ENCODE measurements at regions not wholly inside any gene's neighbourhood (a gene's known extent, or its start where the extent isn't known, plus 50 kb on each side); places are given as distances from the start of the nearest gene placed in this dataset.

DNA sequence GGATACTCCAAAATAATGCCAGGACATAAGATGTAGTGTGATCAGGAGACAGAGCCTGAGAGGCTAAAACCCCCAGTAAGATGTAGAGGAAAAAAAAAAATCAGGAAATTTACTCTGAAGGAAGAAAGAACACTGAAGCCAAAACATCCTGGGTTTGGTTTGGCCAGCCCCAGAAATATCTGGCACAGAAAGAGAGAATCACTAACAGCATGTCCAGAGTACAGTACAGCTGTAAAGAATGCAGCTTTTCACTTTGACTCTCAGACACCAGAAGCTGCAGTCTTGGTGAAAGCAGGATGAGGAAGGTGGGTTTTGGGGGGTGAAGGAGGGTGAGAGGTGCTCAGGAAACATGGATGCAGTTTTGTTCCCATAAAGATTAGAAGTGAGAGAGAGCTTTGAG lies 1577.7 kb upstream of the ACVR2A start:
- Histone ChIP-seq H3K23ac (ENCODE audit: insufficient read length, low read depth, low read length) (no peak overlapping the region), H3K79me2 (ENCODE audit: insufficient read depth, low read length) (no peaks in the 10 kb centered on the region), H4K8ac (replicated peaks; ENCODE audit: insufficient read length, low read depth, low read length) (no peak overlapping the region), H3K27ac (ENCODE audit: insufficient read length, low read depth, low read length) (no peak overlapping the region), H4K5ac (ENCODE audit: insufficient read length, low read depth, low read length) (no peak overlapping the region), H3K4me1 (ENCODE audit: insufficient read depth, low read length) (no peaks in the 10 kb centered on the region), H3T11ph (ENCODE audit: low read length) (no peak overlapping the region), H3K4me2 (ENCODE audit: insufficient read depth, insufficient read length, low read length) (no peak overlapping the region), H3K4ac (ENCODE audit: low read depth, low read length) (no peak overlapping the region), H3K56ac (ENCODE audit: insufficient read length, low read depth, low read length) (no peak overlapping the region), H3K14ac (ENCODE audit: insufficient read depth, low read length) (no peak overlapping the region), H2BK12ac (ENCODE audit: insufficient read length, low read depth, low read length) (no peak overlapping the region), H2BK15ac (ENCODE audit: low read depth, low read length) (no peak overlapping the region), H3K79me1 (ENCODE audit: insufficient read depth, low read depth, low read length, poor library complexity, severe bottlenecking) (no peaks in the 10 kb centered on the region), H2BK5ac (ENCODE audit: insufficient read length, low read length) (no peak overlapping the region), H3K9me3 (ENCODE audit: control insufficient read depth, low read depth, low read length) (no peaks in the 10 kb centered on the region), H4K91ac (ENCODE audit: insufficient read length, low read depth, low read length) (no peak overlapping the region), H3K27me3 (ENCODE audit: insufficient read depth, low read length) (no peaks in the 10 kb centered on the region), H4K20me1 (ENCODE audit: control insufficient read depth, insufficient read depth, insufficient read length) (no peaks in the 10 kb centered on the region), H2AK5ac (ENCODE audit: insufficient read length, low read length) (no peak overlapping the region), H3K18ac (ENCODE audit: insufficient read length, low read depth, low read length) (no peak overlapping the region), H2BK120ac (ENCODE audit: low read depth, low read length, poor library complexity, severe bottlenecking) (no peak overlapping the region), H3K23me2 (ENCODE audit: insufficient read length, low read depth, low read length, poor library complexity, severe bottlenecking) (no peaks in the 10 kb centered on the region), H2AFZ (ENCODE audit: low read length) (no peak overlapping the region), H2BK20ac (ENCODE audit: low read depth, low read length, poor library complexity, severe bottlenecking) (no peak overlapping the region), H3K9ac (ENCODE audit: extremely low read depth, insufficient read length, low read length) (no peak overlapping the region)
- TF ChIP-seq CTCF (conservative IDR thresholded peaks at IDR 0.05): no peak
- Mint-ChIP-seq H3K36me3 (ENCODE audit: insufficient read depth in 1 of 3, low read depth in 3 of 3) (peaks cover 0 to 5% (median 0%) of the 10 kb centered on the region in 3 experiments; a peak in 1 of 7 replicates), H3K4me1 (peaks cover 6% of the 10 kb centered on the region in 2 experiments), H3K4me3 (no peak overlapping the region), H3K27me3 (ENCODE audit: low read depth) (no peaks in the 10 kb centered on the region), H3K9me3 (no peaks in the 10 kb centered on the region), H3K27ac (peak overlapping the region in 2 of 3 experiments; percentile 17 to 65; a peak in 2 of 7 replicates)
- DNase-seq: no peak
